SHP77 (cell line): ENCODE measurements at regions not wholly inside any gene's neighbourhood (a gene's known extent, or its start where the extent isn't known, plus 50 kb on each side); places are given as distances from the start of the nearest gene placed in this dataset.

Source experiments
- DNase-seq, 2 experiments: peaks; one replicate each; lab custom pipeline; 2025; lab: John Stamatoyannopoulos, UW

DNA sequence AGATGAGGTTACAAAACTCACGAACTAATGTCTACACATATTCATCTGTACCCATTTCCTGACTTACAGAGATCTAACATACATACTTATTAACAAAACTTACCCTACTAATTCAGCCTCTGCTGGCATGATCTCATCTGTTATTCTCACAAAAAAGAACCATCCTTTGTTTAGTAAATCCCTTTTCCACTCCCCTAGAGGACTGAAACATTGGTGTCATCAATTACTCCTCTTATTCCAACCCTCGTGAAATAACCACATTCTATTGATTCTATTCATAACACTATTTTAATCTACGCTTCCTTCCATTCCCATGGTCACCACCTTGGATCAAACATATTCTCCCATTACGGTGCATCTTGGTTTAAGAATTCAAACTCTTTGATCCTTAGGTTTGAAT, 505.9 kb downstream of the SI start:
- no peak for DNase-seq

GRCh38 chr3:164550857-164551256, 527.4 kb downstream of the SI start:
- no peak for DNase-seq

DNA sequence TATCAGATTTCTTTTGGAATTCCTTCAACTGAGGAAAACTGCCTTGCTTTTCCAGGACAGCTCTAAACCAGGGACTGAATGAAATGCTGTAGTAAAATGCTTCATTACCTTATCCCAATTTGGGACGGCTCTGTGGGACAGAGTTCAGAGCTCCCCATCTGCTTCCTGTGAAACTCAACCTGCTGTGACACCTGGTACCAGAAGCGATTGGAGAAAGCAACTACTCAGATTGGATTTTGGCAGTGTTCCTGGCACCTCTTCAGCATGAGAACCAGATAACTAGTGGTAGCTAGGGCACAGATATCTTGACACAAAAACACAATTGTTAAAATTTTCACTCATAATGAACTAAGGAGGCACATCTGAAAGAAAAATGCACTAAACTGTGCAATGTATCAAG, 539.1 kb downstream of the SI start:
- no peak for DNase-seq

DNA sequence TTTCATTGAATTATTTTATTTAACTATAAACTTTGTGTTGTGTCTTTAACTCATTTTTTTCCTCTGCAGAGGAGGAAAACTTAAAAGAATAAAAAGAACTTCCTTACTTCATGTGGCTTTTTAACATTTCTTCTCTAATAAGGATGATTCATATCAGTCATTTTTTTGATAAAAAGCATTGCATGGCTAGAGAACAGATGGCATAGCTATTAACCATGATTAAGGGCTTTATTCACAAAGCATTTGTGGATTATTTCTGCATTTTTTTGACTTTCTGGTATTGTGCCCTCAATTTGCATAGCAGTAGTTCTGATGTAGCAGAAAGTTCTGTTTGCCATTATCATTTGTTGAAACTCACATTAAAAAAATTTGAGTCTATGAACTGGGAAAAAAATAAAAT, 540.8 kb downstream of the SI start:
- no peak for DNase-seq

DNA sequence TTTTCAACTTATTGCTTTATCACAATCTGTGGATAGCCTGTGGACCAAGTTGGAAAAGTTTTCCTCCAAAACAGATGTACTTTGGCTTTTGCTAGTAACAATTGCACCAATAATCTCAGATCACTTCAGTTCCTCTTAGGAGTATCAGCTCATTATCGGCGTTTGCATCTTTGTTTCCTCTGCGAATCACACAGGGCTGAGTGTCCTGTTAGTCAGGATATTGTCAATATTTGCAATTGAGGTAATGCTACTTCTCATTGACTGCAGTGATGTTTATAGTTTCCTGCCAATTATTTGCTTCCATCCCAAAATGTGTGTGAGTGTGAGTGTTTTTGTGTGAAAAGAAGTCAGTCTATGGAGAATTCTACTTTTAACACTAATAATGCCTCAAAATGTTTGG, 545.0 kb downstream of the SI start:
- peak; percentile 59 to 78 for DNase-seq

DNA sequence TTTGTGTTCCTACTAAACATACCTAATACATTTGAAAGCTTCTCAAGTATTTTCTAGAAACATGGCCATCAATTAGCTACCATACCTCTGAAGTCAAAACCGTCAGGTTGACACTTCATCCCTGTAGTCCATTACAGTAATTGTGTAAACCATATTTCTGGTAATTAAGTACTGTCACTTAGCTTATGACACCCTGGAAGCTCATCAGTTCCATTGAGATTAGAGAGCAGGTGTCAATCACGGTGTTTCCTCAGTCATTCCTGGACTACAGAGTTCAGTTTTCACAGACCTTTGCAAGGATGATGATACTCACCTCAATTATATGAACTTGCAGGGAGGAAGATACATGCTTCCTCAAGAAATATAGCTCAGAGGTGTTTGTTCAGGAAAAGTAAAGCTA, 552.0 kb downstream of the SI start:
- DNase-seq: no peak

GRCh38 chr3:164524201-164524600, 554.1 kb downstream of the SI start:
- peak in 1 of 2 experiments; percentile 7 for DNase-seq

DNA sequence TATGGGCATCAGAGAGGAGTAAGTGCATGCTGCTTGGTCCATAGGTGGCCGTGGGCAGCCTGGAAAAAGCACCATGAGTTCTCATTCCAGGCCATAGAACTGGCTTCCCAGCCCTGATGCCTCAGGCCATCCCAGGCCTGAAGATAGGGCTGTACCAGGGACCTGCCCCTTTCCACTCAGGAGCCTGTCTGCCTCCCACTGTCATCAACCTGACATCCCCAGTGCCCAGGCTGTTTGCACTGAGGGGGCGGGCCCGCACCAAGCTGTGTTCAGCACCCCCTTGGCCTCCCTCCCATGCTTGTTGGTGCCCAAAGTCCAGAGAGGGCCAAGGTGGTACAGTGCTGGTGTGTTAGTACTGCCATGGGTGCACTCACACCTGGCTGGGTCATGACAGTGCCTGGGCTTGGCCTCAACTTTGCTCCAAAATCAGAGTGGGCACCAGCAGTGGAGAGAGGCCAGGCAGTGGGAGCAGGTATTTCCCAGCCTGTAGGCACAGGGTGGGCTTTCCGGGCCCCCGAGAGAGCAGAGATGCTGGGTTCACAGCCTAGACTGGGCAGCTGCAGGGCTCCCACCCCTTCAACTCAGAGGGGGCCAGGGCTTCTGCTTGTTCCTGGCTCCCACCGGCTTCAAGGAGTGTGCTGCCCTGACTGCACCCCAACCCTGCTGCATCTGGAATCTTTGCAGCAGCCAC, 556.1 kb downstream of the SI start:
- DNase-seq: no peak

- no peak for DNase-seq
Measured at GRCh38 chr3:164521644-164522043, 556.7 kb downstream of the SI start.

GRCh38 chr3:164521139-164521538, 557.2 kb downstream of the SI start:
- DNase-seq: no peak

DNA sequence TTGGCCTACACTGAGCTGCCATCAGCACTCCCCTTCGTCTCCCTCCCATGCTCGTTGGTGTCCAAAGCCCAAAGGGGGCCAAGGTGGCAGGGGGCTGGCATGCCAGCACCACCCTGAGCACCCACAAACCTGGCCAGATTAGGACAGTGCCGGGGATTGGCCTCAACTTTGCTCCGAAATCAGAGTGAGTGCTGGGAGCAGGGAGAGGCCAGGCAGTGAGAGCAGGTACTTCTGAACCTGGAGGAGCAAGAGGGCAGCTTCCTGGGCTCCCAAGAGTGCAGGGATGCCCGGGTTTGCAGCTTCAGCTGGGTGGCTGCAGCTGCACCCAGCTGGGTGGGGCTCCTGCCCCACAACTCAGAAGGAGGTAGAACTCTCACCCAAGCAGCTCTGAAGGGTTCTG, 563.0 kb downstream of the SI start:
- no peak for DNase-seq

- no peak for DNase-seq
Measured at GRCh38 chr3:164514576-164514975, 563.7 kb downstream of the SI start.

DNA sequence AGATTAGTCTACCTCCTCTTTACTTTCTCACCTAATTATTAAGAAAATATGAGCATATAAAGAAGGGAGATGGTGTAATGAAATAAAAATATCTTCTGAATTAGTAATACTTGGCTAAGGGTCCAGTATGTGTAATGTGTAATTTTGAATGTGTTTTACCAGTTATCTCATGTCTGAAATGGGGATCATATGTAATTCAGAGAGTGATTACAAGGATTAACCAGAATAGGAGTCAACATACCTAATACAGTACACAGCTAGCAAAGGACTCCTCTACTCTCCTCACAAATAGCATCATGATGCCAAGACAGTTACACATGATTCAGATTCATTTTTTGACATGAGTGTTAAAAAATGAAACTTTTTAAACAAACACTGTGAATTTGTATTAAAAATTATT, 570.4 kb downstream of the SI start:
- no peak for DNase-seq

DNA sequence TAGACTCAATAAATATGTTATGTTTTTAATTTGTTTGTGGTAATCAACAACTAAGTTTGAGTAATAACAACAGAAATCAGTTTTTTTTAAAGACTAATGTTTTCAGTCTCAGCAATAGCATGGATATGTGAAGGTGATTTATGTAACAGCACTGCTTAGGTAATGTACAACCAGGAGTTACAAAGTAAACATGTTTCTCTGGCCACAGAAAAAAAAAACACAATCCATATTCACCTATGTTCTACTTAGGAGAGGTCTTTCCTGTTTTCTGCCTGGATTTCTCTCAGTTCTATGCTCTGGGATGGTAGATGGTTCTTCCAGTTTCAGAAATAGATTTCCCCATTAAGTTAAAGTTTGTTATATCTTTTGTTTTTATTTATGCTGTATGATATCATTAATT, 579.4 kb downstream of the SI start:
- no peak for DNase-seq

- DNase-seq: no peak
Measured at GRCh38 chr3:164488893-164489292, 589.4 kb downstream of the SI start.

GRCh38 chr3:164486150-164486549, 592.1 kb downstream of the SI start:
- DNase-seq: no peak

GRCh38 chr3:164479978-164480377, 598.3 kb downstream of the SI start:
- DNase-seq: no peak

DNA sequence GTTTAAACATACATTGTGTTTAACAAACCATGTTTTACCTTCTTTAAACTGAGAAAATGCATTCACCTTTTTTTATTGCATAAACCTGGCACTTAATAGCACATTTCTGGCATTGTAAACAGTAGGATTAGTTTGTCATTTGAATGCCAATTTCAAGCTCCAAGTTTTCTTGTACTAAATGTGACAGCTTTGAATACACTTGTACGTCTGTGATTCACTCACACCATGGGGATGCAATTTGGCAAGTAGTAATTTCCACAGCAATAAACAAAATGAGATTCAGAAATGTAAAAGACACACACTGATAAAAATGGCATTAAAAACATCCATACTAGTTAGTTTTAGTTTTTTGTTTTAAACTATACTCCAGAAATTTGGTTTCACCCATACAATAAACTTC, 598.9 kb downstream of the SI start:
- DNase-seq: no peak

GRCh38 chr3:164478323-164478722, 600.0 kb downstream of the SI start:
- DNase-seq: no peak

DNA sequence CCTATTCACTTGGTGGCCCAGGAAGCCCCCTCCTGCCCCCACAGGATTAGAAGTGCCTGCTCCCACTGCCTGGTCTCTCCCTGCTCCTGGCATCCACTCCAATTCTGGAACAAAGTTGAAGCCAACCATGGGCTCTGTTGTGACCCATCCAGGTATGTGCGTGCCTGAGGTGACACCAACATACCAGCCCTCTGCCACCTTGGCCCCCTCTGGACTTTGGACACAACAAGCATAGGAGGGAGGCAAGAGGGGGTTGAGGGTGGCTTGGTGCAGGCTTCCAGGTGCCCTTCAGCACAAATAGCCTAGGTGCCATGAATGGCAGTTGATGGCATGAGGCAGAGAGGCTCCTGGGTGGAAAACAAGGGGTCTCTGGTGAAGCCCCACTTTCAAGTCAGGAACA, 600.9 kb downstream of the SI start:
- no peak for DNase-seq

- no peak for DNase-seq
Measured at GRCh38 chr3:164476631-164477030, 601.7 kb downstream of the SI start.

DNA sequence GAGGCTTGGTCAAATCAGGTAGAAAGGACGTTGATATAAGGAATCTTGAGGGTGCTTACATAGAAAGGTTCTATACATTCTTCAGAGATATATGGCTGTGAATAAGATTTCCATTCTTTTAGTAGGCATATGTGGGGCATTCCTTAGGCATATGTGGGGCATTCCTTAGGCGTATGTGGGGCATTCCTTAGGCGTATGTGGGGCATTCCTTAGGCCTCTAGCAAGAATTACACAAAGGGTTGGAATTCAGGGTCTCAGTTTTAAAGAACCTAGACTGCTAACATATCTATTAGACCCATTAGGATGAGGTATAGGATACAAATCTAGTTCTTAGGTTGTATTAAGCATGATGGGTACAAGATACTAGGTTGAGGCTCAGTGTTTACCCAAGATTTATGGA, 607.8 kb downstream of the SI start:
- DNase-seq: no peak

DNA sequence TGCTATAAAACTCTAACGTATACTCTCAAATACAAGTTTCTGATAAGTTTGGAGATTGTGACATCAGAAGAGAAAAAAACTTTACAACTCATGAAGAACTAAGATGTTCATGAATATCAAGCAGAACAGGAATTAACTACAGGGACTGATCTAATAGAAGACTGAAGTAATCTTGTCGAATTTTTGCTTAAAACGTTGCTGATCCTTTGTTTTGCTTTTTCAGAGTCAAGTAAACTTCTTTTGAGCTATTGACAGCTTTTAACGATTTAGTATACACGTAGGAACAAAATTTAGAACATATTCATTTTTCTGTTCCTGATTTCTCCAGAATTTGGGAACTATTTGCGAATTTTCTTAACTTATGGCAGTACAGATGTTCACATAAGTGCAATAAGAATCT, 610.2 kb downstream of the SI start:
- no peak for DNase-seq

GRCh38 chr3:164467007-164467406, 611.3 kb downstream of the SI start:
- DNase-seq: no peak

DNA sequence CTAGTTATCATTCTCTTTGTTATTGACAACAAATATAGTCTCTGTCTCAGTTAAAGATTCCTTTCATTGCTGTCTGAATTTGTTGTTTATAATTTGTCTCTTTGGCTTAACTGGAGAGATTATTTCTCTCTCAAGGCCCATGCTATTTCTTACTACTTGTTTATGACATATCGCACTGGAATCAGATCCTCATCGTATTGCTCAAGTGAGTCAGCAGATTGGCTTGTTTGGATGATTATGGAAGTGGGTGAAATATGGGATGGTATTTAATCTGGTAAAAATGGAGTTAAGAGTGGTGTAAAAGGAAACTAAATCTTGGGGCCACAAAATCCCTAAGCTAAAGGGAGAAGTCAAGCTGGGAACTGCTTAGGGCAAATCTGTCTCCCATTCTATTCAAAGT, 613.1 kb downstream of the SI start:
- DNase-seq: no peak
